KOPT-K1 (cell line): ENCODE measurements at regions not wholly inside any gene's neighbourhood (a gene's known extent, or its start where the extent isn't known, plus 50 kb on each side); places are given as distances from the start of the nearest gene placed in this dataset.
"Not testable (repeated sequence)": the region's sequence is repeated elsewhere in the genome, so short reads cannot be mapped to it uniquely, and the experiment has no call there.

Experiments
- H3K27ac ChIP-seq: fragments of 200-600 bp; sonication (generic); 2 replicates; pipeline ENCODE4 v1.5.1; 2016; ENCODE audit warnings: antibody characterized with exemption, mild to moderate bottlenecking, low read depth, low read length; ENCODE audit not compliant: poor library complexity, severe bottlenecking
- H3K36me3 ChIP-seq: fragments of 200-600 bp; sonication (generic); 2 replicates; pipeline ENCODE4 v1.5.1; 2017; ENCODE audit warnings: antibody characterized with exemption, mild to moderate bottlenecking, low read length, moderate library complexity; ENCODE audit not compliant: insufficient read depth
- H3K9me3 ChIP-seq: fragments of 200-600 bp; sonication (generic); 2 replicates; pipeline ENCODE4 v1.5.1; 2017; ENCODE audit warnings: antibody characterized with exemption, low read length, mild to moderate bottlenecking; ENCODE audit not compliant: insufficient read depth, poor library complexity, severe bottlenecking

GRCh38 chr21:16096988-16097387 is 367.2 kb downstream of the USP25 start:
- Histone ChIP-seq H3K27ac (no peak overlapping the region), H3K36me3 (no peaks in the 10 kb centered on the region), H3K9me3 (no peaks in the 10 kb centered on the region)

- H3K9me3 ChIP-seq = no peaks in the 10 kb centered on the region
- no peak overlapping the region for H3K27ac ChIP-seq
- no peaks in the 10 kb centered on the region for H3K36me3 ChIP-seq
Measured at GRCh38 chr21:16102113-16102512, 372.3 kb downstream of the USP25 start.

GRCh38 chr21:16108561-16109075 is 378.8 kb downstream of the USP25 start:
- H3K36me3 ChIP-seq = no peaks in the 10 kb centered on the region
- no peak overlapping the region for H3K27ac ChIP-seq
- no peaks in the 10 kb centered on the region for H3K9me3 ChIP-seq

- H3K9me3 ChIP-seq = no peaks in the 10 kb centered on the region
- H3K36me3 ChIP-seq = no peaks in the 10 kb centered on the region
- no peak overlapping the region for H3K27ac ChIP-seq
Measured at GRCh38 chr21:16113052-16113715, 383.4 kb downstream of the USP25 start.

- Histone ChIP-seq H3K27ac (no peak overlapping the region), H3K36me3 (no peaks in the 10 kb centered on the region), H3K9me3 (no peaks in the 10 kb centered on the region)
Measured at GRCh38 chr21:16115461-16115860, 385.7 kb downstream of the USP25 start.

GRCh38 chr21:16116069-16116468 is 386.3 kb downstream of the USP25 start:
- Histone ChIP-seq H3K36me3 (no peaks in the 10 kb centered on the region), H3K27ac (no peak overlapping the region), H3K9me3 (no peaks in the 10 kb centered on the region)

GRCh38 chr21:16116798-16117197 is 387.0 kb downstream of the USP25 start:
- H3K36me3 ChIP-seq = no peaks in the 10 kb centered on the region
- H3K9me3 ChIP-seq = no peaks in the 10 kb centered on the region
- H3K27ac ChIP-seq = no peak overlapping the region

GRCh38 chr21:16117331-16117730 is 387.5 kb downstream of the USP25 start:
- Histone ChIP-seq H3K9me3 (no peaks in the 10 kb centered on the region), H3K36me3 (no peaks in the 10 kb centered on the region), H3K27ac (no peak overlapping the region)

- H3K36me3 ChIP-seq = no peaks in the 10 kb centered on the region
- no peaks in the 10 kb centered on the region for H3K9me3 ChIP-seq
- no peak overlapping the region for H3K27ac ChIP-seq
Measured at GRCh38 chr21:16117851-16118590, 388.2 kb downstream of the USP25 start.

GRCh38 chr21:16124378-16125138 is 394.8 kb downstream of the USP25 start:
- H3K27ac ChIP-seq = no peak overlapping the region

GRCh38 chr21:16125274-16125673 is 395.5 kb downstream of the USP25 start:
- Histone ChIP-seq H3K9me3 (no peaks in the 10 kb centered on the region), H3K27ac (no peak overlapping the region), H3K36me3 (no peaks in the 10 kb centered on the region)

More at GRCh38 chr21:16124378-16125138, 394.8 kb downstream of the USP25 start:
- H3K9me3 ChIP-seq = no peaks in the 10 kb centered on the region
- no peaks in the 10 kb centered on the region for H3K36me3 ChIP-seq

GRCh38 chr21:16132453-16132852 is 402.7 kb downstream of the USP25 start:
- H3K36me3 ChIP-seq, H3K9me3 ChIP-seq, H3K27ac ChIP-seq: not testable (repeated sequence)

GRCh38 chr21:16133248-16133647 is 403.5 kb downstream of the USP25 start:
- Histone ChIP-seq H3K27ac (no peak overlapping the region), H3K36me3 (no peaks in the 10 kb centered on the region), H3K9me3 (no peaks in the 10 kb centered on the region)

GRCh38 chr21:16134134-16134533 is 404.4 kb downstream of the USP25 start:
- H3K36me3 ChIP-seq = no peaks in the 10 kb centered on the region
- no peaks in the 10 kb centered on the region for H3K9me3 ChIP-seq

GRCh38 chr21:16137106-16137505 is 407.3 kb downstream of the USP25 start:
- H3K9me3 ChIP-seq = no peaks in the 10 kb centered on the region
- no peak overlapping the region for H3K27ac ChIP-seq

More at GRCh38 chr21:16134134-16134533, 404.4 kb downstream of the USP25 start:
- no peak overlapping the region for H3K27ac ChIP-seq

More at GRCh38 chr21:16137106-16137505, 407.3 kb downstream of the USP25 start:
- no peaks in the 10 kb centered on the region for H3K36me3 ChIP-seq
